IMR-90 (cell line): ENCODE measurements at regions not wholly inside any gene's neighbourhood (a gene's known extent, or its start where the extent isn't known, plus 50 kb on each side); places are given as distances from the start of the nearest gene placed in this dataset.

Source experiments
- ATAC-seq: fragments of 200-7000 bp; cut with Tn5 transposase; 2 replicates; pipeline ENCODE4 v1.9.1; 2020; ENCODE audit warnings: low read depth, mild to moderate bottlenecking, moderate library complexity
- BruUV-seq: library from RNA; stranded (reverse); fragments of 400-500 nt; replicated peaks from 2 replicates; lab custom pipeline; 2021; lab: Mats Ljungman, UMichigan
- CTCF ChIA-PET: fragments of 300-600 bp; formaldehyde crosslinking; extraction: SDS; loops from one replicate; lab custom pipeline; 2021; ENCODE audit warnings: antibody characterized with exemption; lab: Yijun Ruan, JAX
- POLR2A ChIA-PET: fragments of 300-600 bp; sonication (Branson Sonifier 250); formaldehyde crosslinking; loops from one replicate; lab custom pipeline; 2022; ENCODE audit warnings: antibody characterized with exemption; ENCODE audit not compliant: unreplicated experiment; lab: Charles Lee
- DNase-seq: peaks from one replicate; pipeline ENCODE4 v3.0.0; 2013
- H2AFZ ChIP-seq: replicated peaks from 2 replicates; pipeline ENCODE3; 2013; ENCODE audit warnings: low read length, mild to moderate bottlenecking; ENCODE audit not compliant: poor library complexity
- H2AK5ac ChIP-seq: 2 replicates; pipeline ENCODE4 v1.6.1; 2013; ENCODE audit warnings: low read depth, low read length, inconsistent platforms
- H2AK9ac ChIP-seq: replicated peaks from 2 replicates; pipeline ENCODE3; 2013; ENCODE audit warnings: mild to moderate bottlenecking, low read depth, low read length, moderate library complexity; ENCODE audit not compliant: poor library complexity
- H2BK120ac ChIP-seq: 2 replicates; pipeline ENCODE4 v1.6.1; 2013; ENCODE audit warnings: low read depth, low read length, inconsistent platforms
- H2BK15ac ChIP-seq: 3 replicates; pipeline ENCODE4 v1.6.1; 2013; ENCODE audit warnings: low read depth, low read length, inconsistent platforms
- H2BK20ac ChIP-seq: 2 replicates; pipeline ENCODE4 v1.6.1; 2013; ENCODE audit warnings: low read depth, mild to moderate bottlenecking, inconsistent platforms, low read length, moderate library complexity
- H2BK5ac ChIP-seq: 2 replicates; pipeline ENCODE4 v1.6.1; 2013; ENCODE audit warnings: mild to moderate bottlenecking, low read depth, low read length, inconsistent platforms; ENCODE audit not compliant: poor library complexity, severe bottlenecking
- H3K14ac ChIP-seq: replicated peaks from 2 replicates; pipeline ENCODE4 v1.6.1; 2013; ENCODE audit warnings: low read depth, low read length, inconsistent platforms
- H3K18ac ChIP-seq: 2 replicates; pipeline ENCODE4 v1.6.1; 2013; ENCODE audit warnings: low read depth, low read length, control low read depth
- H3K23ac ChIP-seq: 2 replicates; pipeline ENCODE4 v1.6.1; 2013; ENCODE audit warnings: low read depth, low read length, inconsistent platforms
- H3K27ac ChIP-seq: 2 replicates; pipeline ENCODE4 v1.5.1; 2013; ENCODE audit warnings: mild to moderate bottlenecking, control low read depth, low read length; ENCODE audit not compliant: insufficient read depth
- H3K27me3 ChIP-seq: 2 replicates; pipeline ENCODE4 v1.6.1; 2013; ENCODE audit warnings: low read length; ENCODE audit not compliant: control insufficient read depth, insufficient read depth
- H3K36me3 ChIP-seq: 2 replicates; pipeline ENCODE4 v1.6.1; 2013; ENCODE audit warnings: low read length, mixed read lengths; ENCODE audit not compliant: control insufficient read depth, insufficient read depth
- H3K4ac ChIP-seq: 2 replicates; pipeline ENCODE4 v1.6.1; 2013; ENCODE audit warnings: low read depth, low read length, inconsistent platforms
- H3K4me1 ChIP-seq: 2 replicates; pipeline ENCODE4 v1.6.1; 2013; ENCODE audit warnings: low read length, mixed read lengths; ENCODE audit not compliant: control insufficient read depth, insufficient read depth
- H3K4me2 ChIP-seq: 2 replicates; pipeline ENCODE4 v1.6.1; 2013; ENCODE audit warnings: low read depth, mild to moderate bottlenecking, control low read depth, low read length, moderate library complexity
- H3K4me3 ChIP-seq: 2 replicates; pipeline ENCODE4 v1.5.1; 2013; ENCODE audit warnings: low read depth, mild to moderate bottlenecking, control low read depth, low read length, moderate library complexity; ENCODE audit not compliant: insufficient read depth
- H3K56ac ChIP-seq: 2 replicates; pipeline ENCODE4 v1.6.1; 2013; ENCODE audit warnings: low read length, inconsistent platforms; ENCODE audit not compliant: insufficient read depth; ENCODE audit errors: extremely low read depth
- H3K79me1 ChIP-seq, 2 experiments: 2 replicates each; pipeline ENCODE4 v1.6.1; 2013; ENCODE audit warnings: low read length in 2 of 2, inconsistent platforms in 1 of 2, low read depth in 1 of 2
- H3K9ac ChIP-seq: 2 replicates; pipeline ENCODE4 v1.6.1; 2013; ENCODE audit warnings: low read depth, low read length, control low read depth
- H3K9me1 ChIP-seq: 2 replicates; pipeline ENCODE4 v1.6.1; 2013; ENCODE audit warnings: low read length, inconsistent platforms; ENCODE audit not compliant: insufficient read depth
- H3K9me3 ChIP-seq: 2 replicates; pipeline ENCODE4 v1.6.1; 2013; ENCODE audit warnings: low read length; ENCODE audit not compliant: control insufficient read depth, insufficient read depth
- H4K20me1 ChIP-seq: 2 replicates; pipeline ENCODE4 v1.6.1; 2013; ENCODE audit warnings: low read length, inconsistent platforms; ENCODE audit not compliant: insufficient read depth
- H4K5ac ChIP-seq: 2 replicates; pipeline ENCODE4 v1.6.1; 2013; ENCODE audit warnings: mild to moderate bottlenecking, low read depth, low read length, control low read depth
- H4K8ac ChIP-seq, 2 experiments: 2 replicates each; pipeline ENCODE4 v1.6.1; 2013; ENCODE audit warnings: low read depth in 2 of 2, low read length in 2 of 2, control low read depth in 1 of 2, inconsistent platforms in 1 of 2
- H4K91ac ChIP-seq: 2 replicates; pipeline ENCODE4 v1.6.1; 2013; ENCODE audit warnings: low read depth, low read length, inconsistent platforms; ENCODE audit not compliant: insufficient read depth
- CEBPB ChIP-seq: IDR thresholded peaks from 2 replicates; pipeline ENCODE4 v1.6.1; 2012; ENCODE audit warnings: low read depth, low read length, improper control_type of control experiment
- MXI1 ChIP-seq: IDR thresholded peaks from 2 replicates; pipeline ENCODE4 v1.6.1; 2012; ENCODE audit warnings: low read depth, mild to moderate bottlenecking, low read length, moderate library complexity, borderline replicate concordance
- NFE2L2 ChIP-seq: fragments of 150-350 bp; IDR thresholded peaks from 2 replicates; pipeline ENCODE4 v1.6.1; 2016; ENCODE audit warnings: low read depth, mild to moderate bottlenecking, low read length
- WGBS, 2 experiments: methylation state at CpG; one replicate each; pipeline versions ENCODE4 v1.1.5 to v1.1.7; 2013; ENCODE audit warnings: missing lambda C conversion rate in 2 of 2; ENCODE audit not compliant: insufficient read length in 1 of 2; ENCODE audit errors: extremely low coverage in 2 of 2; 5-methylcytosine and 5-hydroxymethylcytosine counted together
- dilution Hi-C: fragments of 300-500 bp; cut with HindIII; formaldehyde crosslinking; loops from one replicate; pipeline ENCODE4 v1.14.3; 2018; ENCODE audit warnings: low sequenced_read_pairs; ENCODE audit not compliant: unreplicated experiment
- in situ Hi-C: fragments of 300-500 bp; cut with MboI; formaldehyde crosslinking; loops from 3 replicates; pipeline ENCODE4 v1.14.3; 2019; ENCODE audit warnings: low sequenced_read_pairs, inconsistent platforms, mixed read lengths
- intact Hi-C: fragments of 100-400 bp; cut with micrococcal nuclease; formaldehyde crosslinking; loops from 2 replicates; pipeline ENCODE4 v1.10.0; 2022

GRCh38 chr3:153285982-153286381 is 124.0 kb downstream of the RAP2B start:
- Histone ChIP-seq H3K14ac (peak overlapping the region; percentile 48), H3K23ac (no peak overlapping the region), H4K20me1 (no peaks in the 10 kb centered on the region), H2BK5ac (no peak overlapping the region), H3K18ac (peak overlapping the region; percentile 12; the same call in 1 of the 2 replicates), H3K9ac (no peak overlapping the region), H4K5ac (no peak overlapping the region), H4K91ac (peak overlapping the region; percentile 42; the same call in 1 of the 2 replicates), H2BK20ac (peak overlapping the region; percentile 69), H3K4me3 (no peak overlapping the region), H2AK9ac (no peak overlapping the region), H2AFZ (no peak overlapping the region), H3K4me2 (no peak overlapping the region), H4K8ac (0 out of 4 replicates have a peak overlapping the region, but pooled peaks of 1 of the 2 experiments have one; percentile 21), H3K79me1 (no peaks in the 10 kb centered on the region), H2BK15ac (peak overlapping the region; percentile 84; the same call in 1 of the 3 replicates), H3K36me3 (no peaks in the 10 kb centered on the region), H3K27me3 (no peaks in the 10 kb centered on the region), H2BK120ac (0 out of 2 replicates have a peak overlapping the region, but pooled peaks have one; percentile 26), H3K56ac (no peak overlapping the region), H3K4me1 (peaks cover 4% of the 10 kb centered on the region), H3K4ac (peak overlapping the region; percentile 22; the same call in 1 of the 2 replicates), H3K27ac (no peak overlapping the region), H2AK5ac (peak overlapping the region; percentile 71; the same call in 1 of the 2 replicates), H3K9me3 (no peaks in the 10 kb centered on the region), H3K9me1 (peaks cover 7% of the 10 kb centered on the region; the same call in 1 of the 2 replicates)
- ATAC-seq = no peak
- intact Hi-C loops = loop anchor here (2.0 kb wide), 1 partner anchor 123 kb away; the partner anchor contains the start of gene RAP2B
- dilution Hi-C loops = no loop called here
- in situ Hi-C loops = loop anchor here (10.0 kb wide), 1 partner anchor 121 kb away; the partner anchor contains the start of gene RAP2B
- TF ChIP-seq NFE2L2 (no peak), MXI1 (no peak), CEBPB (no peak)
- BruUV-seq = no TSS peak
- ChIA-PET POLR2A (no interaction called here), CTCF (interaction anchor here (0.9 to 1.6 kb wide), 2 partner anchors 9 to 52 kb away, joined by 3 read pairs; no protein-coding TSS in a partner anchor)
- no peak for DNase-seq
- no CpG with 5 or more reads among the region's 2 CpGs for WGBS, 2 experiments
